Liver (tissue), 3 donors: ENCODE measurements at regions not wholly inside any gene's neighbourhood (a gene's known extent, or its start where the extent isn't known, plus 50 kb on each side); places are given as distances from the start of the nearest gene placed in this dataset.
"Not testable (repeated sequence)": the region's sequence is repeated elsewhere in the genome, so short reads cannot be mapped to it uniquely, and the experiment has no call there.

ENCODE experiments used
- GABPA ChIP-seq, 2 donors: IDR thresholded peaks in 1 of 2; conservative IDR thresholded peaks in 1 of 2; 2 replicates each; pipeline ENCODE4 v1.6.1; 2016; ENCODE audit warnings: antibody characterized with exemption in 2 of 2, mild to moderate bottlenecking in 1 of 2, moderate library complexity in 1 of 2
- NR2F2 ChIP-seq: IDR thresholded peaks from 2 replicates; pipeline ENCODE4 v1.6.1; 2016; ENCODE audit warnings: antibody characterized with exemption
- TF ChIP-seq, protein P1 (sequence below): IDR thresholded peaks from 2 replicates; pipeline ENCODE4 v1.6.1; 2016; ENCODE audit warnings: antibody characterized with exemption
- TF ChIP-seq, protein P2 (sequence below): fragments of 150-350 bp; IDR thresholded peaks from 2 replicates; pipeline ENCODE4 v1.5.1; 2017; ENCODE audit warnings: improper control_type of control experiment, low read depth, low read length; ENCODE audit not compliant: missing input control
- TF ChIP-seq, protein P3 (sequence below): IDR thresholded peaks from 2 replicates; pipeline ENCODE4 v1.6.1; 2016; ENCODE audit warnings: antibody characterized with exemption, mild to moderate bottlenecking
- TF ChIP-seq, protein P4 (sequence below): IDR thresholded peaks from 2 replicates; pipeline ENCODE4 v1.6.1; 2016; ENCODE audit warnings: antibody characterized with exemption
- donor health status: healthy.
- donor health status: healthy.

DNA sequence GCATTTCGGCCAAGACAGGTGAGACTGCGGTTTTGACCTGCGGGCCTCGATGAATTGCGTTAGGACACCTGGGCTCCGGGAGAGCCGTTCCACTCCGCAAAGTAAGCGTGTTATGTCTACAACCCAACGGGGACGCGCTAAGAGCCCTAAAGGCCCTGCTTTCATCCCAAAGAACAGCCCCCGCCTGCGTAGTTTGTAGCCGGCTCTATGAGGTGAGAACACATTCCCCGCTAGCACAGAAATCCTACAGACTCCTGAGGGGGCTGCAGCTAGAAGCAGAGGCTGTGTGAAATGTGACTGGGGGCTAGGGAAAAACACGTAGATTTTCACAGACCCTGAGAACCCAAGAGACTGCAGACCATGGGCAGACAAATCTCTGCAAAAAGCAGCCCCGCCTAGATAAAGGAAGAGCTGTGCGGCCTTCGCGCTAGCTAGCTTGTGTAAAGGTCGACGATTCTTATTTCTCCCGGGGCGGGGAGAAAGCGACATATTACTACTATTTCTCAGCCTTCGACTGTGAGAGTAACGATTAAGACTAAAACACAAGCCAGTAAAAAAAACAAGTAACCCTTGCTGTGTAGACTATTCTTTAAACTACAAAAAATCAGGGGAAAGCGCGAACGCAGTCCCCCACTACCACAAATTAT, 242.9 kb downstream of the FAM72C start:
- TF ChIP-seq, protein P1, sequence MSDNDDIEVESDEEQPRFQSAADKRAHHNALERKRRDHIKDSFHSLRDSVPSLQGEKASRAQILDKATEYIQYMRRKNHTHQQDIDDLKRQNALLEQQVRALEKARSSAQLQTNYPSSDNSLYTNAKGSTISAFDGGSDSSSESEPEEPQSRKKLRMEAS, result not testable (repeated sequence)
- TF ChIP-seq, protein P2, sequence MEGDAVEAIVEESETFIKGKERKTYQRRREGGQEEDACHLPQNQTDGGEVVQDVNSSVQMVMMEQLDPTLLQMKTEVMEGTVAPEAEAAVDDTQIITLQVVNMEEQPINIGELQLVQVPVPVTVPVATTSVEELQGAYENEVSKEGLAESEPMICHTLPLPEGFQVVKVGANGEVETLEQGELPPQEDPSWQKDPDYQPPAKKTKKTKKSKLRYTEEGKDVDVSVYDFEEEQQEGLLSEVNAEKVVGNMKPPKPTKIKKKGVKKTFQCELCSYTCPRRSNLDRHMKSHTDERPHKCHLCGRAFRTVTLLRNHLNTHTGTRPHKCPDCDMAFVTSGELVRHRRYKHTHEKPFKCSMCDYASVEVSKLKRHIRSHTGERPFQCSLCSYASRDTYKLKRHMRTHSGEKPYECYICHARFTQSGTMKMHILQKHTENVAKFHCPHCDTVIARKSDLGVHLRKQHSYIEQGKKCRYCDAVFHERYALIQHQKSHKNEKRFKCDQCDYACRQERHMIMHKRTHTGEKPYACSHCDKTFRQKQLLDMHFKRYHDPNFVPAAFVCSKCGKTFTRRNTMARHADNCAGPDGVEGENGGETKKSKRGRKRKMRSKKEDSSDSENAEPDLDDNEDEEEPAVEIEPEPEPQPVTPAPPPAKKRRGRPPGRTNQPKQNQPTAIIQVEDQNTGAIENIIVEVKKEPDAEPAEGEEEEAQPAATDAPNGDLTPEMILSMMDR, result not testable (repeated sequence)
- TF ChIP-seq, protein P3, sequence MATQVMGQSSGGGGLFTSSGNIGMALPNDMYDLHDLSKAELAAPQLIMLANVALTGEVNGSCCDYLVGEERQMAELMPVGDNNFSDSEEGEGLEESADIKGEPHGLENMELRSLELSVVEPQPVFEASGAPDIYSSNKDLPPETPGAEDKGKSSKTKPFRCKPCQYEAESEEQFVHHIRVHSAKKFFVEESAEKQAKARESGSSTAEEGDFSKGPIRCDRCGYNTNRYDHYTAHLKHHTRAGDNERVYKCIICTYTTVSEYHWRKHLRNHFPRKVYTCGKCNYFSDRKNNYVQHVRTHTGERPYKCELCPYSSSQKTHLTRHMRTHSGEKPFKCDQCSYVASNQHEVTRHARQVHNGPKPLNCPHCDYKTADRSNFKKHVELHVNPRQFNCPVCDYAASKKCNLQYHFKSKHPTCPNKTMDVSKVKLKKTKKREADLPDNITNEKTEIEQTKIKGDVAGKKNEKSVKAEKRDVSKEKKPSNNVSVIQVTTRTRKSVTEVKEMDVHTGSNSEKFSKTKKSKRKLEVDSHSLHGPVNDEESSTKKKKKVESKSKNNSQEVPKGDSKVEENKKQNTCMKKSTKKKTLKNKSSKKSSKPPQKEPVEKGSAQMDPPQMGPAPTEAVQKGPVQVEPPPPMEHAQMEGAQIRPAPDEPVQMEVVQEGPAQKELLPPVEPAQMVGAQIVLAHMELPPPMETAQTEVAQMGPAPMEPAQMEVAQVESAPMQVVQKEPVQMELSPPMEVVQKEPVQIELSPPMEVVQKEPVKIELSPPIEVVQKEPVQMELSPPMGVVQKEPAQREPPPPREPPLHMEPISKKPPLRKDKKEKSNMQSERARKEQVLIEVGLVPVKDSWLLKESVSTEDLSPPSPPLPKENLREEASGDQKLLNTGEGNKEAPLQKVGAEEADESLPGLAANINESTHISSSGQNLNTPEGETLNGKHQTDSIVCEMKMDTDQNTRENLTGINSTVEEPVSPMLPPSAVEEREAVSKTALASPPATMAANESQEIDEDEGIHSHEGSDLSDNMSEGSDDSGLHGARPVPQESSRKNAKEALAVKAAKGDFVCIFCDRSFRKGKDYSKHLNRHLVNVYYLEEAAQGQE, result not testable (repeated sequence)
- not testable (repeated sequence) for TF ChIP-seq GABPA (IDR thresholded peaks at IDR 0.05 in 1 of 2, conservative IDR thresholded peaks at IDR 0.05 in 1 of 2); NR2F2
- TF ChIP-seq, protein P4, sequence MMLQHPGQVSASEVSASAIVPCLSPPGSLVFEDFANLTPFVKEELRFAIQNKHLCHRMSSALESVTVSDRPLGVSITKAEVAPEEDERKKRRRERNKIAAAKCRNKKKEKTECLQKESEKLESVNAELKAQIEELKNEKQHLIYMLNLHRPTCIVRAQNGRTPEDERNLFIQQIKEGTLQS, result not testable (repeated sequence)
